GM19035 (cell line): ENCODE measurements at regions not wholly inside any gene's neighbourhood (a gene's known extent, or its start where the extent isn't known, plus 50 kb on each side); places are given as distances from the start of the nearest gene placed in this dataset.
"Not testable (repeated sequence)": the region's sequence is repeated elsewhere in the genome, so short reads cannot be mapped to it uniquely, and the experiment has no call there.

Experiments
- ATAC-seq: cut with Tn5 transposase; IDR thresholded peaks from one replicate; pipeline ENCODE4 v1.9.1; 2021; ENCODE audit not compliant: unreplicated experiment

DNA sequence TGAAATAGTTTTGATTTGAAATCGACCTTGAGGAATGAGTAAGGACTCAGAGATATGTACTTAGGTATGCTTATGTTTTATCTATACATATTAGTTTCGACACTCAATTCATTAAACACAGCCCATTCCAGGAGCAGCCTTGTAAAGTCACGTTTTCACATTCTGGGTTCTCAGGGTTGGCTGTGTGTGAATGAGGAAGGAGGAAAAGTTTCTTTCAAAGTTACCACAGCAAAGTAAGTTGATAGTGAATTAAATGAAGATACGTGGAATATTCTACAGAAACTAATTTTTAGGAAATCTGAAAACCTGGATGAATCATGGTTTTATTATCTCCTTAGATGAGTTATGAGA is 133.5 kb downstream of the C3orf38 start:
- ATAC-seq: no peak

DNA sequence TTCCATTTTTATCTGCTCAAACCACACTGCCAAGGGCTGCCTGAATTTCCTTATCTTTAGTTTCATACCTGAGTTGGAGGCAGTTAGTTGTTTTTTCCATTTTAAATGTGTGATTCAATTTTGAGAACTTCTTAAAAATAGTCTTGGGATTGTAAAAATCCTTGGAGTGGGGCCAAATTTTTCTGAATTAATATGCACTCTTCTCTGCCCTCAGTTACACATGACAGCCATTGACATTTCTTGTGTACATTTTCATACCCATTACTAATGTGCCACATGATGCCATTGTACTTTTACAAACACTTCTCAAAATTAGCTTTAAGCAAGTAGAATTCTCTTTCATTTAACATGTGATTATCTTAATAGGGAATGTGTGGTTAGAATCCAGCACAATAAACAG is 141.7 kb downstream of the C3orf38 start:
- no peak for ATAC-seq

DNA sequence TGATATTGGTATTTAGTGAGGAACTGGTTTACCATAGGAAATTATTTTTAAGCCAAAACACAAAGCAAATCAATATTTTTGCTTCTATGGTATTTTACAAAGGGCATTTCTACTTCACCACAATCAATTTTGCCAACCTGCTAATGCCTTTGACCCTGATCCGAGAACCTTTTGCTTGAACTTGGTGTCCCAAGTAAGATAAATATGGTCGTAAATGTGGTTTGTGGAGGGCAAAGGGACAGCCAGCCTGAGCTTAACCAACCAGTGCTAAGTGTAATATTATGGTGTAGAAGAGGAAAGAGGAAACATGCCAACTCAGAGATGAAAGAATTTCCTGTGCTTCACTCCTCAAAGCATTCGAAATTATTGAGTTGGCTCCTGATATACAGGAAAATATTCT is 148.4 kb downstream of the C3orf38 start:
- no peak for ATAC-seq

DNA sequence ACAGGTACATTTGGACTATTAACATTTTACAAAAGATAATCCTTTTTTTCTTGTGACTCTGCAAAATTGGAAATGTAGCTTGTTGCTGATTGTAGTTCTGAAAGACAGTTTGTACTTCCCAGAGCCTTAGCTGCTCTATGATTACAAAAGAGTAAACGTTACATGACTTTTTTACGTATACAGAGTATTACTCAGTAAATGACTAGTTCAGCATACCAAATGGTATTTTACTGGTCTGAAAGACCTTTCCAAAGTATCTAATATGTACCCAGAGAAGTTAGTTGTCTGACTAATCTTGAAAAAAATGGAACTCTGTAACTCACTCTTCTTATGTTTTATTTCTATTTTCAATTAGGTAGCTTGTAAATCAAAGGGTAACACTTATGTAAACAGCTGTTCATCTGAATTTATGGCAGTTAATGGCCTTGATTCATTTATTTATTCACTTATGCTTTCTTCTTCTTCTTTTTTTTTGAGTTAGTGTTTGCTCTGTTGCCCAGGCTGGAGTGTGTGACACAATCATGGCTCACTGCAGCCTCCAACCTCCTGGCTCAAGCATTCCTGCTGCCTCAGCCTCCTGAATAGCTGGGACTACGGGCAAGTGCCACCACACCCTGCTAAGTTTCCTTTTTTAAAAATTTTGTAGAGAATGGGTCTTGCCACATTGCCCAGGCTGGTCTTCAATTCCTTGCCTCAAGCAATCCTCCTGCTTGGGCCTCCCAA is 151.7 kb downstream of the C3orf38 start:
- ATAC-seq: no peak

DNA sequence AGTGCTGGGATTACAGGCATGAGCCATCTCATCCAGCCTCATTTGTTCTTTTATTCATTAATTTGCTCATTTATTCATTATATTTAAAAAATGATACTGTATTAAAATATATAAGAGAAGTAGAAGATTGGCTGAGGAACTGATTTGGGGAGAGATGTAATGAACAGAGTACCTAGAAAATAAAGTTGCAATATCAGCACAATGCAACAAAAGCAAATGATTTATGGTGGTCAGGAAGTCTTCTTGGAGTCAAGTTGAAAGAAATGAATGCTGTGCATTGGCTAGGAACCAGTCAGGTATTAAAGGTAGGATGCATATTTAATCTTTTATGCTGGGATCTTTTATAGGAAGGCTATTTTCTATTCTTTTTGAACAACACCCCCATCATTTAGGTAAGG is 152.2 kb downstream of the C3orf38 start:
- ATAC-seq: no peak

DNA sequence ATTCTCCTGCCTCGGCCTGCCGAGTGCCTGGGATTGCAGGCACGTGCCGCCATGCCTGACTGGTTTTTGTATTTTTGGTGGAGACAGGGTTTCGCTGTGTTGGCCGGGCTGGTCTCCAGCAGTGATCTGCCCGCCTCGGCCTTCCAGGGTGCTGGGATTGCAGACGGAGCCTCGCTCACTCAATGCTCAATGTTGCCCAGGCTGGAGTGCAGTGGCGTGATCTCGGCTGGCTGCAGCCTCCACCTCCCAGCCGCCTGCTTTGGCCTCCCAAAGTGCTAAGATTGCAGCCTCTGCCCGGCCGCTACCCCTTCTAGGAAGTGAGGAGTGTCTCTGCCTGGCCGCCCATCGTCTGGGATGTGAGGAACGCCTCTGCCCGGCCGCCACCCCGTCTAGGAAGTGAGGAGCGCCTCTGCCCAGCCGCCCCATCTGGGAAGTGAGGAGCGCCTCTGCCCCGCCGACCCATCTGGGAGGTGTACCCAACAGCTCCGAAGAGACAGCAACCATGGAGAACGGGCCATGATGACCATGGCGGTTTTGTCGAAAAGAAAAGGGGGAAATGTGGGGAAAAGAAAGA is 153.7 kb downstream of the C3orf38 start:
- ATAC-seq: not testable (repeated sequence)

DNA sequence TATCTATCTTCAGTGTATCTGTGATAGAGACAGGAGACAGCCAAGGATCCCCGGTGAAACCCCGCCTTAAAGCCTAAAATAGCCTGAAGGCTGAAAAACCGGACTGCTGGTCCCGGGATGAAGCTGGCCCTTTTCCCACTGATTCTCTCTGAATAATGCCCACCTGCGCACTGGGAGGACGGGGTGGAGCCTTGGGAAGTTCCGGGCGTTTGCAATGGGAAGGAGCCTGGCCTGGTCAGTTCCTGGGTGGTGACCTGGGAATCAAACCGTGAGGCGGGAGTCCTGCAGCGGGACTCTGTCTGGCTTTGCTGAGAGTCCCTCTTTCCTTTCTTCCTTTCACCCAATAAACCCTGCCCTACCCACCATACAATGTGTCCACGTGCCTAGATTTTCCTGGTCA is 157.9 kb downstream of the C3orf38 start:
- no peak for ATAC-seq

DNA sequence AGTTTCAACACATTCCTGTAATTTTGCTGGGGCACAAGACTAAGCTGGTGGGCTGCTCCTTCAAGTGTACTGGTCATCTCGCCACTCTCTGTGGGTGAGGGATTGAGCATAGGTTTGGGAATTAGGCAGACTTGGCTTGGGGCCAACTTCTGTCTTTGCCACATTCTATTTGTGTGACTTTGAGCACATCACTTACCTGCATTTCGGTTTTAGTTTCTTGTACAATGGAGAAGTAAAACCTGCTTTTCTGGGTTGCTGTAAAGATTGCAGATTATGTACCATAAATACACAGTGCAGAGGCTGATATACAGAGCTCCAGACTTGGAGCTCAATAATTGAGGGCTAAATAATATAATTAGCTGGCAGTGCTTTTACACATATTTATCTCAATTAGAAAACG is 162.1 kb downstream of the C3orf38 start:
- ATAC-seq: no peak

DNA sequence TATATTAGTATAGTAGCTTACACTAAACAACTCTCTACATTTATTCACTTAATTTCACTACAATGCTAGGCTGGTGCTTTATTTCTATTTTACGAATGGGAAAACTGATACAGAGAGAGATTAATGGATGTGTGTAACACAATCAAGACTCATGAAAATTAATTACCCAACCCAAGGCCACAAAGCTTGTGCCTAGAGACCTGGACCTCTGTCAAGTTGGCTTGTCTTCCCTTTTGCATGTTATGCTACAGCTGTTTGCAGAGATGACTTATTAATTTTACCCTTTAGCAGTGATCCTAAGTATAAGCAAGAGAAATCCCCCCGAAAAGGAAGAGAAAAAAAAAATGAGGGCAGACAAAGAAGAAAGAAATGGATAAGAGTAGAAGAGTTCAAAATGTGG is 162.5 kb downstream of the C3orf38 start:
- no peak for ATAC-seq

DNA sequence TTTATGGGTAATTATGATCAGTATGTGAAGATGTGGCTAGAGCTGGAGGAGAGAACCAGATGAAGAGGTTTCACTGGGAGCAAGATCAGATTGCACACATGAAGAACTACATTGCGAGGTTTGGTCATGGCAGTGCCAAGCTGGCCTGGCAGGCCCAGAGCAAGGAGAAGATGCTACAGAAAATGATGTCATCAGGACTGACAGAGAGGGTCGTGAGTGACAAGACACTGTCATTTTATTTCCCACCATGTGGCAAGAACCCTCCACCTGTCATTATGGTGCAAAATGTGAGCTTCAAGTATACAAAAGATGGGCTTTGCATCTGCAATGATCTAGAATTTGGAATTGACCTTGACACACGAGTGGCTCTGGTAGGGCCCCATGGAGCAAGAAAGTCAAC is 168.3 kb downstream of the C3orf38 start:
- no peak for ATAC-seq

DNA sequence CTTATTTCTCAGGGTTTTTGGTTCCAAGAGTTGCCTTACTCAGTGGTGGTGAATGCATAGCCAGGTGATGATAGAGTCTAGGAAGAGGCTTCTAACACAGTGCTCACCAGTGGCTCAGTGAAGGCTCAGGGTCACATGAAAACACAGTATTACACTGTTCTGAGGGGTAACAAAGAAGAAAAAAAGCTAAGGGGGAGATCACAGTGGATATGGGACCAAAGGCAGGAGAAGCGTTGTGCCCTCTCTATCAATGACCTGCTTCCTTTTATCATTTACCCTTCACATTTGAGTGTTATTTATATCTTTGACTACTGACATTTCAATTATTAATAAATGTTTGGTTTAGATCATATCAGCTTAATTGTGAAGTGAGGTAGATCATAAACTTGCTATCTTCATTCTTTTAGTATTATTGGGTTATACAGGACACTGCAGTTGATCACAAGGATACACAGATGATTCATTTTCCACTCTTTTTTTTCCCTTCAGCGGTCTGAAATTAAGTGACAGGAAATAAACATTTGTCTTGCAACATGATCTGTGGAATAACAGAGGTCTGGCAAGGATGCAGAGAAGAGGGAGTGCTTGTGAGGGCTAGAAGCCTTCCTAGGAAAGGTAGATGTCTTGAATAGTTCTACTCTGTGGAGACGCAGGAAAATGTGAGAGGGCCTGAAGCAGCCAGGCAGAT is 171.7 kb downstream of the C3orf38 start:
- ATAC-seq: no peak

DNA sequence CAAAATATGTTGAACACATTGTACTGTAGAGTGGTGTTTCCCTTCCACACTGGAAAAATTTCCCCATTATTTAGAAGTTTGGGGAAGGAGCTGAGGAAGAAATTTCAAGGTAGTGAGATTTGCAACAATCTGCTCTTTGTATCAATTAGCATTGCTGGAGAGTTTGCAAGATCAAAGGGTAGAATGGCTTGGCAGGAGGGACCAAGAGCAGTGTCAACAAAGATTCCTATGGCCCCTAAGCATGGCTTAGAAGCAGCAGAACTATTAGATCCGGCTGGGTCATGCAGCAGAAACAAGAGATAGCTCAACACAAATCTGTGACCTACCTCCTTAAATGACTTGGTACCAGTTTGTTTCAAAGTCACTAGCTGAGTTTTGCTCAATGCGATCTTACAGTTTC is 175.0 kb downstream of the C3orf38 start:
- no peak for ATAC-seq

DNA sequence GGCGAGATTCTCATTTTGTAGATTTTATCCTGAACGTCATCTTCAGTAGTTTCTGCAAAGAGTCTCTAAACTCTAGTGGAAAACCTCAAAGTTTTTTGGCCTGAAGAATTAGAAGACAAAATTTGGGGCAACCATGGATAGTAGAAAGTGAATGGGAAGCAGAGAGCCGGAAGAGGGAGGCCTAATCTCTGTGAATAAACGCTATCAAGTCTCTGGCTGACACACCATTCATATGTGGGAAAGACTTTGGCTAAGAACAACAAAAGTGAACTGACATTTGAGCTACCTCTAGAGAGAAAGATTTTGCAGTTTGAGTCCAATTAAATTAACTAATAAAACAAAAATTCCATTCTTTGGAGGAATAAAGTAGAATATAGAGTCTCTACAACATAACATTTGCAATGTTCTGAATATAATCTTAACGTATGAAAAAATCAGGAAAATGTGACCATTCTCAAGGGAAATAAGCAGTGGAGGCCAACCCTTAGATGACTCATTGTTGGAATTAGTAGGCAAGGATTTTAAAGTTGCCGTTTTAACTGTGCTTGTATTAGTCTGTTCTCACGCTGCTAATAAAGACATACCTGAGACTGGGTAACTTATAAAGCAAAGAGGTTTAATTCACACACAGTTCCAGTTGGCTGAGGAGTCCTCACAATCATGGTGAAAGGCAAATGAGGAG is 184.6 kb downstream of the C3orf38 start:
- ATAC-seq: no peak

DNA sequence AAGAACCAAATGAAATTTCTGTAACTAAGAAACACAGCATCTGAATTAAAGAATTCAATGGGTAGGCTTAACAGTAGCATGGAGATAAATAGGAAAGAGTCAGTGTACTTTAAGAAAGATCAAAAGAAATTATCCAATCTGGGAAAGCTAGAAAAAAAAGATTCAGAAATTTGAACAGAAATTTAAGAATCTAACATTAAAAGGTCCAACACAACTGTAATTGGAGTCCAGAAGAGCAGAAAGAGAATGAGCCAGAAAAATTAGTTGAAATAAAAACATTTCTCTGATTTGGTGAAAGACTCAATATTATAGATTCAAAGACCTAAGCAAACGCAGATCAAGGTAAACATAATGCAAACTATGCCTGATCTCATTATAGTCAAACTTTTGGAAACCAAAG is 187.1 kb downstream of the C3orf38 start:
- no peak for ATAC-seq

DNA sequence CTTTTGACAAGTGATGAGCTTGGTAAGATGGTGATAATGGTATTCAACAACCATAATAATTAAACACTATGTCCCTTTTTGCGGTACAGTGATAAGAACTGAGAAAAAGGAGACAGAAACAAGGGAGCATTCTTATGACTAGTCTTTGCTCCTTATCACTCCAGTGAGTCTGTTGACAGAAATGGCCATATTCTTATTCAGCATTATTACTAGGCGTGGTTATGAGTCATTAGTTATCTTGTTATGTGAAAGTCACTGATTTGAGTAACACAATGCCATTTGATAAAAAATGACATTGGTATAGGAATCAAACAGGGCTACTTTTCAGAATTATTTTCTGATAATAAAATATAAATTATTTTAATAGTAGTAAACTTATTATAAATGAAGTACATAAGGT is 193.5 kb downstream of the C3orf38 start:
- no peak for ATAC-seq

DNA sequence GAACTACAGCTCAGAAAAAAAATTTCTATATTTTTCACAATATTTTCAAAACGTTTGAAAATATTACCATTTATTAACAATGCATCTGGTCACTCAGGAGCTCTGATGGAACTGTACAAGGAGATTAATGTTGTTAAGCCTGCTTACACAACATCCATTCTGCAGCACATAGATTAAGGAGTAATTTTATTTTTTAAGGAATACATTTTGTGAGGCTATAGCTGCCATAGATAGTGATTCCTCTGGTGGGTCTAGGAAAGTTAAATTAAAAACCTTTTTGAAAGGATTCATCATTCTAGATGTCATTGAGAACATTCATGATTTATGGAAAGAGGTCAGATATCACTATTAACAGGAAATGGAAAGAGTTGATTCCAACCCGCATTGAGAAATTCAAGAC is 196.9 kb downstream of the C3orf38 start:
- no peak for ATAC-seq

DNA sequence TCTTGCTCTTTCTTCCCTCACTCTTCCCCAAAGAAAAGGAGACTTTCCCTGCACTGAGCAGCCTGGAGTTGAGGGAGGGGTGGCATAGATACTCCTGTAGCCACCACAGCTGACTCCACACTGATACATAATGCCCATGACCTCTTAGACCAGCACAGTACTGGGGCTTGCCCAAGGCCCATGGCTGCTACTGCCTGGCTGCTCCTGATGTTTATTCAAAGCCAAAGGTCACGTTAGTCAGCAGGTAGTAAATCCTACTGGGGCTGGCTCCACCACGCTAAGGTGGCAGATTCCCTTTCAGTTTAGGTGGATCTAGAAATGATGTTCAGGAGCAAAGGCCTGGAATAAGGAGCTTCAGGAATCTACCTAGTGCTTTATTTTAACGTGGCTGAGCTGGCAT is 212.7 kb downstream of the C3orf38 start:
- no peak for ATAC-seq

DNA sequence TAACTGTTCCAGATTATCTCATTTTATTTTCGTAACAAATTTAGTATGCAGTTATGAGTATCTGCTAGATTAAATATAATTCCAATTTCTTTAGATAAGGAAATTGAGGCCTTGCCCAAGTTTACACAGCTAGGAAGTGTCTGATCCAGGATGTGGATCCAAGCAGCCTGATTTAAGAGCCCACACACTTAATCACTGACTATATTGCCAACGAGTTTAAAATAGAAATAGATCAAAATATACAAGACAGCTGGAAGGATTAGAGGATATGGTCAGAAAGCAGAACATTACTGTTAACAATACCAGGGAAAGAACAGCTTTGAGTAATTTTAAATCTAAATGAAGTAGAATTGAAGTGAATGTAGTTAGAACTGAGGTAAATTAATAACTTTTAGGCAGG is 215.2 kb downstream of the C3orf38 start:
- ATAC-seq: no peak

DNA sequence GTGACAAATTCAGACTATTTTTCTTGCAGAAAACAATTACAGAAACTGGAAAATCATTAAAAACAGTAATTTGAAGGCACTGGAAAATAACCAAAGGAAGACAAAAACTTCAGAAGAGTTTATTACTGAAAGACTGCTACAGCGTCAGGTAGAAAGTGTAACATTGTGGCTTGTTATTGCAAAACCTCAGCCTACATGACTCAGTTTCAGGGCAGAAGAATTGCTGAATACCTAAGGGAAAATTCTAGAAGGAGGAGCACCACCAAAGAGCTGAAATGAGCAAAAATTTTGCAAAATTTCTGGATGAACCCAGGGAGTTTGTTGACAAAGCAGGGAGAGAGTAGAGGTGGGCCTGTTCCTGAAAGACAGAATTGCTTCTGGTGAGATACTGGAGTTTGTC is 219.6 kb downstream of the C3orf38 start:
- ATAC-seq: no peak

DNA sequence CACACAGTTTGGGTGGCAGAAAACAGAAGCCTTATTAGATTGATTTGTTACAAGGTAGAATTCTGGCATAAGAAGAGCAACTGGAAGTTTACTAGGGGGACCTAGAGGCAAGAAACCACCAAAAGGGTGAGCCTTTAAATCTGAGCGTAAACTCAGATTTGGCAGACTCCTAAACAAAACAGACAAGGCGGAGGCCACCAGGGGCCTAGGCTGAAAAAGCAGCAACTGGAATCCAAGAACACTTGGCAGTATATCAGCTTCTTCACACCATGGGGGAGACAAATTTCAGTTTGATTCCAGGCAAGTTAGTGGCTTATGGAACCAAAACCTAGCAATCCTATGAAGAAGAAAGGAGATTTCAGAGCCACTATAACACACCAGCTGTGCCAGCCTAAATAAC is 220.0 kb downstream of the C3orf38 start:
- ATAC-seq: no peak

DNA sequence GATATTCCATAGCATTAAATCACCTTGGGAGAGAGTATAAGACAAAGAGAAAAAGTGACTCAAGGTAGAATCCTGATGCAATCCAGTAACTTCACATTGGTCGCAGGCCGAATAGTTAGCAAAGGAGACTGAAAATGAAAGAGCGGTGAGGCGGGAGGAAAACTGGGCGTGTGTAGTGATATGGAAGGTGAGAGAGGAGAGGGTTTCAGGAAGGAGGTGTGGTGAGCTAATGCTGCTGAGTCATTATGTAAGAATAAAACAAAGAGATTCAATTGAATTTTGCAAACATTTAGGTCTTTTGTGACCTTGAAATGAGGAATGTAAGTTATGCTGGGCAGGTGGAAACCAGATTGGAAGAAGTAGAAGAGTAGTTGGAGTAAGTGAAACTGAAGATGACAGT is 235.3 kb downstream of the C3orf38 start:
- ATAC-seq: no peak

DNA sequence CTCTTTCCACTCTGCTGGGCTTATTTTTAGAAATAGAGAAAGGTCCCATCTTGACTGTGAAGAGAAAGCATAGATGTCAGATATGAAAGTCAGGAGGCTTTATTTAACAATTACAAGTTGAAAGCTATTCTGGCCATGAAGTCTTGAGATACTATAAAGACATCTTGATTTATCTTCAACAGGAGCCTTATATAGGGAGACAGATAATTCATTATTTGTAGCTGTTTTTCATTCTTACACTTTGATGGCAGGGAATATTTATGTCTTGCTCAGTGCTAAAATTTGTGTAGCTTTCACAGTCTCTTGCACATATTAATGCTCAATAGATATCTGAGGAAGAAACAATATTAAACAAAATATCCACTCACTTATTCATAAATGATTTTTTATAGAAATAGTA is 248.8 kb downstream of the C3orf38 start:
- ATAC-seq: no peak
